ENCODE measurements at regions not wholly inside any gene's neighbourhood (a gene's known extent, or its start where the extent isn't known, plus 50 kb on each side); places are given as distances from the start of the nearest gene placed in this dataset.

GRCh38 chr6:167651318-167652041 is 175.2 kb upstream of the AFDN start (continued):
- TF ChIP-seq SP2 (CRISPR knock-in tag; IDR thresholded peaks at IDR 0.05) (0 out of 2 replicates have a peak, but pooled peaks have one; percentile 24), RNF219 (CRISPR knock-in tag; IDR thresholded peaks at IDR 0.05) (no peak), CCAR2 (optimal IDR thresholded peaks at IDR 0.05; ENCODE audit: low read depth, low read length) (no peak), RFX5 (IDR thresholded peaks at IDR 0.05; ENCODE audit: low read depth, low read length) (no peak), ZNF274 (CRISPR knock-in tag; IDR thresholded peaks at IDR 0.05) (no peak), ARNT (IDR thresholded peaks at IDR 0.05) (no peak), CC2D1A (CRISPR knock-in tag; IDR thresholded peaks at IDR 0.05) (no peak), DDIT3 (CRISPR knock-in tag; IDR thresholded peaks at IDR 0.05) (no peak), ZSCAN5A (CRISPR knock-in tag; IDR thresholded peaks at IDR 0.05; ENCODE audit: borderline replicate concordance) (no peak), MIER3 (CRISPR knock-in tag; IDR thresholded peaks at IDR 0.05; ENCODE audit: borderline replicate concordance) (no peak), AHDC1 (CRISPR knock-in tag; IDR thresholded peaks at IDR 0.05; ENCODE audit: borderline replicate concordance) (no peak)
- TF ChIP-seq, protein P1, sequence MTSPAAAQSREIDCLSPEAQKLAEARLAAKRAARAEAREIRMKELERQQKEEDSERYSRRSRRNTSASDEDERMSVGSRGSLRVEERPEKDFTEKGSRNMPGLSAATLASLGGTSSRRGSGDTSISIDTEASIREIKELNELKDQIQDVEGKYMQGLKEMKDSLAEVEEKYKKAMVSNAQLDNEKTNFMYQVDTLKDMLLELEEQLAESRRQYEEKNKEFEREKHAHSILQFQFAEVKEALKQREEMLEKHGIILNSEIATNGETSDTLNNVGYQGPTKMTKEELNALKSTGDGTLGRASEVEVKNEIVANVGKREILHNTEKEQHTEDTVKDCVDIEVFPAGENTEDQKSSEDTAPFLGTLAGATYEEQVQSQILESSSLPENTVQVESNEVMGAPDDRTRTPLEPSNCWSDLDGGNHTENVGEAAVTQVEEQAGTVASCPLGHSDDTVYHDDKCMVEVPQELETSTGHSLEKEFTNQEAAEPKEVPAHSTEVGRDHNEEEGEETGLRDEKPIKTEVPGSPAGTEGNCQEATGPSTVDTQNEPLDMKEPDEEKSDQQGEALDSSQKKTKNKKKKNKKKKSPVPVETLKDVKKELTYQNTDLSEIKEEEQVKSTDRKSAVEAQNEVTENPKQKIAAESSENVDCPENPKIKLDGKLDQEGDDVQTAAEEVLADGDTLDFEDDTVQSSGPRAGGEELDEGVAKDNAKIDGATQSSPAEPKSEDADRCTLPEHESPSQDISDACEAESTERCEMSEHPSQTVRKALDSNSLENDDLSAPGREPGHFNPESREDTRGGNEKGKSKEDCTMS (CRISPR knock-in tag; conservative IDR thresholded peaks at IDR 0.05): no peak
- TF ChIP-seq, protein P2, sequence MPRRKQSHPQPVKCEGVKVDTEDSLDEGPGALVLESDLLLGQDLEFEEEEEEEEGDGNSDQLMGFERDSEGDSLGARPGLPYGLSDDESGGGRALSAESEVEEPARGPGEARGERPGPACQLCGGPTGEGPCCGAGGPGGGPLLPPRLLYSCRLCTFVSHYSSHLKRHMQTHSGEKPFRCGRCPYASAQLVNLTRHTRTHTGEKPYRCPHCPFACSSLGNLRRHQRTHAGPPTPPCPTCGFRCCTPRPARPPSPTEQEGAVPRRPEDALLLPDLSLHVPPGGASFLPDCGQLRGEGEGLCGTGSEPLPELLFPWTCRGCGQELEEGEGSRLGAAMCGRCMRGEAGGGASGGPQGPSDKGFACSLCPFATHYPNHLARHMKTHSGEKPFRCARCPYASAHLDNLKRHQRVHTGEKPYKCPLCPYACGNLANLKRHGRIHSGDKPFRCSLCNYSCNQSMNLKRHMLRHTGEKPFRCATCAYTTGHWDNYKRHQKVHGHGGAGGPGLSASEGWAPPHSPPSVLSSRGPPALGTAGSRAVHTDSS (CRISPR knock-in tag; conservative IDR thresholded peaks at IDR 0.05): no peak
- TF ChIP-seq, protein P3, sequence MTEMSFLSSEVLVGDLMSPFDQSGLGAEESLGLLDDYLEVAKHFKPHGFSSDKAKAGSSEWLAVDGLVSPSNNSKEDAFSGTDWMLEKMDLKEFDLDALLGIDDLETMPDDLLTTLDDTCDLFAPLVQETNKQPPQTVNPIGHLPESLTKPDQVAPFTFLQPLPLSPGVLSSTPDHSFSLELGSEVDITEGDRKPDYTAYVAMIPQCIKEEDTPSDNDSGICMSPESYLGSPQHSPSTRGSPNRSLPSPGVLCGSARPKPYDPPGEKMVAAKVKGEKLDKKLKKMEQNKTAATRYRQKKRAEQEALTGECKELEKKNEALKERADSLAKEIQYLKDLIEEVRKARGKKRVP (CRISPR knock-in tag; IDR thresholded peaks at IDR 0.05): no peak
